ENCODE measurements at regions not wholly inside any gene's neighbourhood (a gene's known extent, or its start where the extent isn't known, plus 50 kb on each side); places are given as distances from the start of the nearest gene placed in this dataset.

GRCh38 chr1:88204612-88205167 lies 479.4 kb upstream of the PKN2 start:
- Histone ChIP-seq H3K4me3 (no peak overlapping the region), H3K4me1 (no peaks in the 10 kb centered on the region), H3K27me3 (peaks cover 7% of the 10 kb centered on the region; the same call in 1 of the 2 replicates), H3K9me3 (replicated peaks) (no peaks in the 10 kb centered on the region), H3K36me3 (no peaks in the 10 kb centered on the region), H3K27ac (no peak overlapping the region)
- DNase-seq = no peak

- Histone ChIP-seq H3K4me1 (no peaks in the 10 kb centered on the region), H3K4me3 (no peak overlapping the region), H3K27me3 (peaks cover 7% of the 10 kb centered on the region; the same call in 1 of the 2 replicates), H3K36me3 (no peaks in the 10 kb centered on the region), H3K9me3 (replicated peaks) (no peaks in the 10 kb centered on the region), H3K27ac (no peak overlapping the region)
- DNase-seq = no peak
These were observed 475.7 kb upstream of the PKN2 start for GRCh38 chr1:88208389-88208788.

- peaks cover 7% of the 10 kb centered on the region; the same call in 1 of the 2 replicates for H3K27me3 ChIP-seq
- H3K27ac ChIP-seq = no peak overlapping the region
- DNase-seq = no peak
- no peaks in the 10 kb centered on the region for H3K36me3 ChIP-seq
- H3K4me3 ChIP-seq = no peak overlapping the region
- no peaks in the 10 kb centered on the region for H3K9me3 ChIP-seq (replicated peaks)
- no peaks in the 10 kb centered on the region for H3K4me1 ChIP-seq
These were observed 473.8 kb upstream of the PKN2 start for GRCh38 chr1:88210103-88210787.

GRCh38 chr1:88216441-88216840 lies 467.6 kb upstream of the PKN2 start:
- Histone ChIP-seq H3K27me3 (no peaks in the 10 kb centered on the region), H3K4me3 (no peak overlapping the region), H3K36me3 (no peaks in the 10 kb centered on the region), H3K4me1 (no peaks in the 10 kb centered on the region), H3K9me3 (replicated peaks) (no peaks in the 10 kb centered on the region), H3K27ac (no peak overlapping the region)
- DNase-seq = no peak

- Histone ChIP-seq H3K4me3 (no peak overlapping the region), H3K36me3 (no peaks in the 10 kb centered on the region), H3K9me3 (replicated peaks) (no peaks in the 10 kb centered on the region), H3K27me3 (no peaks in the 10 kb centered on the region), H3K27ac (no peak overlapping the region), H3K4me1 (no peaks in the 10 kb centered on the region)
- no peak for DNase-seq
These were observed 466.7 kb upstream of the PKN2 start for GRCh38 chr1:88217386-88217785.

- H3K9me3 ChIP-seq (replicated peaks) = no peaks in the 10 kb centered on the region
- DNase-seq = no peak
- no peak overlapping the region for H3K27ac ChIP-seq
- no peaks in the 10 kb centered on the region for H3K36me3 ChIP-seq
- no peaks in the 10 kb centered on the region for H3K4me1 ChIP-seq
- no peaks in the 10 kb centered on the region for H3K27me3 ChIP-seq
- no peak overlapping the region for H3K4me3 ChIP-seq
These were observed 464.6 kb upstream of the PKN2 start for GRCh38 chr1:88219521-88219920.

GRCh38 chr1:88221411-88221810 lies 462.7 kb upstream of the PKN2 start:
- DNase-seq = no peak
- H3K9me3 ChIP-seq (replicated peaks) = no peaks in the 10 kb centered on the region
- no peak overlapping the region for H3K27ac ChIP-seq
- no peak overlapping the region for H3K4me3 ChIP-seq
- no peaks in the 10 kb centered on the region for H3K4me1 ChIP-seq
- H3K27me3 ChIP-seq = no peaks in the 10 kb centered on the region
- H3K36me3 ChIP-seq = no peaks in the 10 kb centered on the region

- no peaks in the 10 kb centered on the region for H3K4me1 ChIP-seq
- H3K4me3 ChIP-seq = no peak overlapping the region
- DNase-seq = no peak
- H3K36me3 ChIP-seq = no peaks in the 10 kb centered on the region
- no peaks in the 10 kb centered on the region for H3K27me3 ChIP-seq
- H3K9me3 ChIP-seq (replicated peaks) = no peaks in the 10 kb centered on the region
- H3K27ac ChIP-seq = no peak overlapping the region
These were observed 459.2 kb upstream of the PKN2 start for GRCh38 chr1:88224906-88225305.

- Histone ChIP-seq H3K27me3 (no peaks in the 10 kb centered on the region), H3K9me3 (replicated peaks) (no peaks in the 10 kb centered on the region), H3K27ac (no peak overlapping the region), H3K36me3 (no peaks in the 10 kb centered on the region), H3K4me1 (no peaks in the 10 kb centered on the region), H3K4me3 (no peak overlapping the region)
- no peak for DNase-seq
These were observed 456.0 kb upstream of the PKN2 start for GRCh38 chr1:88228114-88228513.

GRCh38 chr1:88230126-88230525 lies 453.9 kb upstream of the PKN2 start:
- H3K4me1 ChIP-seq = no peaks in the 10 kb centered on the region
- no peak overlapping the region for H3K27ac ChIP-seq
- no peaks in the 10 kb centered on the region for H3K36me3 ChIP-seq
- no peak overlapping the region for H3K4me3 ChIP-seq
- DNase-seq = no peak
- H3K27me3 ChIP-seq = no peaks in the 10 kb centered on the region
- H3K9me3 ChIP-seq (replicated peaks) = no peaks in the 10 kb centered on the region

GRCh38 chr1:88237058-88237457 lies 447.0 kb upstream of the PKN2 start:
- H3K36me3 ChIP-seq = no peaks in the 10 kb centered on the region
- no peaks in the 10 kb centered on the region for H3K27me3 ChIP-seq
- H3K4me3 ChIP-seq = no peak overlapping the region
- no peak for DNase-seq
- H3K27ac ChIP-seq = no peak overlapping the region
- H3K9me3 ChIP-seq (replicated peaks) = no peaks in the 10 kb centered on the region
- H3K4me1 ChIP-seq = no peaks in the 10 kb centered on the region

- Histone ChIP-seq H3K27me3 (no peaks in the 10 kb centered on the region), H3K4me1 (no peaks in the 10 kb centered on the region), H3K27ac (no peak overlapping the region), H3K4me3 (no peak overlapping the region), H3K9me3 (replicated peaks) (no peaks in the 10 kb centered on the region), H3K36me3 (no peaks in the 10 kb centered on the region)
- no peak for DNase-seq
These were observed 444.9 kb upstream of the PKN2 start for GRCh38 chr1:88239205-88239604.

GRCh38 chr1:88247666-88248065 lies 436.4 kb upstream of the PKN2 start:
- DNase-seq = no peak
- H3K4me1 ChIP-seq = no peaks in the 10 kb centered on the region
- H3K9me3 ChIP-seq (replicated peaks) = no peaks in the 10 kb centered on the region
- no peak overlapping the region for H3K27ac ChIP-seq
- H3K4me3 ChIP-seq = no peak overlapping the region
- H3K27me3 ChIP-seq = no peaks in the 10 kb centered on the region
- no peaks in the 10 kb centered on the region; the same call in 1 of the 2 replicates for H3K36me3 ChIP-seq

GRCh38 chr1:88250915-88251314 lies 433.2 kb upstream of the PKN2 start:
- Histone ChIP-seq H3K27ac (no peak overlapping the region), H3K36me3 (no peaks in the 10 kb centered on the region), H3K4me1 (no peaks in the 10 kb centered on the region), H3K4me3 (no peak overlapping the region), H3K27me3 (no peaks in the 10 kb centered on the region), H3K9me3 (replicated peaks) (no peaks in the 10 kb centered on the region)
- DNase-seq = no peak

- Histone ChIP-seq H3K27me3 (no peaks in the 10 kb centered on the region), H3K4me3 (no peak overlapping the region), H3K4me1 (no peaks in the 10 kb centered on the region), H3K36me3 (no peaks in the 10 kb centered on the region), H3K27ac (no peak overlapping the region), H3K9me3 (replicated peaks) (no peaks in the 10 kb centered on the region)
- no peak for DNase-seq
These were observed 431.3 kb upstream of the PKN2 start for GRCh38 chr1:88252745-88253144.

- no peaks in the 10 kb centered on the region for H3K27me3 ChIP-seq
- DNase-seq = no peak
- no peaks in the 10 kb centered on the region for H3K9me3 ChIP-seq (replicated peaks)
- no peaks in the 10 kb centered on the region for H3K4me1 ChIP-seq
- H3K4me3 ChIP-seq = no peak overlapping the region
- no peak overlapping the region for H3K27ac ChIP-seq
- no peaks in the 10 kb centered on the region for H3K36me3 ChIP-seq
These were observed 418.5 kb upstream of the PKN2 start for GRCh38 chr1:88265606-88266005.

All from SJCRH30 (cell line).